ENCODE measurements at regions not wholly inside any gene's neighbourhood (a gene's known extent, or its start where the extent isn't known, plus 50 kb on each side); places are given as distances from the start of the nearest gene placed in this dataset.

DNA sequence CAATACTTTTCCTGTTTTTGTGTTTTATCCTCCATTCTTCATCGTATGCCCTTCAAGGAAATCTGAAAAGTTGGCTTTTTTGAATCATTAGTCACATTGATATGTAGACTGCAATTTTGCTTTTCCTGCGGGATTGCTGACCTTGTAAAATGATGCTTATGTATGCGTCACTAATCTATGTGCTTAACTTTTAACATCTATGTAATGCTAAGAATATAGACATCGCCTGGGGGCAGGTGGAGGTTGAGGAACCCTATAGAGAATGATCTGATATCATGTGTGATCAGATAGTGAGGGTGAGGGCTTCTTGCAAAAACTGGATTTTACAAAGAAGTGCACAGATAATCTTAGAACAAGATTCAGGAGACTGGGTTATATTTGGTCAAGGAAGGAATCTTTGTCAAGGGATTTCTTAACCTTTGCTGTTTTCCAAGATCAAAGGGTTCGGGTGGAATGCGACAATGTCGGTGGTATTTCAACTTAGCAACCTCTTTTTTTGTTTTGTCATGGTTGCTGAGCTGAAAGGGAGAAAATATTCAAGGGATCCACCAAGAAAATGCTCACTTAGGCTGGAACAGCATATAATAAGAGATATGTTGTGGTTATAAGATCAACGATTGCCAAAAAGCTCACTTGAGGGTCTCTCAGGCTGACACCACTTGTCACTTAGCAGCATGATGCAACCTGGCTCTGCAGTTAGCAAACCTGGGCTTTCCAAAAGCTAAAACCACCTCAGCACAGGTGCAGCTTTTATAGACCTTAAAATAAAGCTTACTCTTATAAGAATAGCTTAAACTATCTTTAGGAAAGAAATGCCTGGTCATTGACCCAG, 70.6 kb upstream of the PUDP start:
- Histone ChIP-seq H3K4me3 (no peak overlapping the region), H3K4me1 (replicated peaks) (no peaks in the 10 kb centered on the region), H3K27ac (no peak overlapping the region), H3K36me3 (no peaks in the 10 kb centered on the region), H3K9me3 (no peaks in the 10 kb centered on the region), H3K27me3 (replicated peaks; ENCODE audit: insufficient read depth) (no peaks in the 10 kb centered on the region)
- WGBS = 66% methylated on average over 8 of the region's 8 CpGs
- intact Hi-C loops (cut with DNase I) = no loop called here
- DNase-seq (ENCODE audit: low spot score) = no peak
- TF ChIP-seq POLR2A (IDR thresholded peaks at IDR 0.05) (no peak), POLR2AphosphoS5 (IDR thresholded peaks at IDR 0.05) (no peak)
- TF ChIP-seq, protein P1, sequence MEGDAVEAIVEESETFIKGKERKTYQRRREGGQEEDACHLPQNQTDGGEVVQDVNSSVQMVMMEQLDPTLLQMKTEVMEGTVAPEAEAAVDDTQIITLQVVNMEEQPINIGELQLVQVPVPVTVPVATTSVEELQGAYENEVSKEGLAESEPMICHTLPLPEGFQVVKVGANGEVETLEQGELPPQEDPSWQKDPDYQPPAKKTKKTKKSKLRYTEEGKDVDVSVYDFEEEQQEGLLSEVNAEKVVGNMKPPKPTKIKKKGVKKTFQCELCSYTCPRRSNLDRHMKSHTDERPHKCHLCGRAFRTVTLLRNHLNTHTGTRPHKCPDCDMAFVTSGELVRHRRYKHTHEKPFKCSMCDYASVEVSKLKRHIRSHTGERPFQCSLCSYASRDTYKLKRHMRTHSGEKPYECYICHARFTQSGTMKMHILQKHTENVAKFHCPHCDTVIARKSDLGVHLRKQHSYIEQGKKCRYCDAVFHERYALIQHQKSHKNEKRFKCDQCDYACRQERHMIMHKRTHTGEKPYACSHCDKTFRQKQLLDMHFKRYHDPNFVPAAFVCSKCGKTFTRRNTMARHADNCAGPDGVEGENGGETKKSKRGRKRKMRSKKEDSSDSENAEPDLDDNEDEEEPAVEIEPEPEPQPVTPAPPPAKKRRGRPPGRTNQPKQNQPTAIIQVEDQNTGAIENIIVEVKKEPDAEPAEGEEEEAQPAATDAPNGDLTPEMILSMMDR (IDR thresholded peaks at IDR 0.05) = no peak

DNA sequence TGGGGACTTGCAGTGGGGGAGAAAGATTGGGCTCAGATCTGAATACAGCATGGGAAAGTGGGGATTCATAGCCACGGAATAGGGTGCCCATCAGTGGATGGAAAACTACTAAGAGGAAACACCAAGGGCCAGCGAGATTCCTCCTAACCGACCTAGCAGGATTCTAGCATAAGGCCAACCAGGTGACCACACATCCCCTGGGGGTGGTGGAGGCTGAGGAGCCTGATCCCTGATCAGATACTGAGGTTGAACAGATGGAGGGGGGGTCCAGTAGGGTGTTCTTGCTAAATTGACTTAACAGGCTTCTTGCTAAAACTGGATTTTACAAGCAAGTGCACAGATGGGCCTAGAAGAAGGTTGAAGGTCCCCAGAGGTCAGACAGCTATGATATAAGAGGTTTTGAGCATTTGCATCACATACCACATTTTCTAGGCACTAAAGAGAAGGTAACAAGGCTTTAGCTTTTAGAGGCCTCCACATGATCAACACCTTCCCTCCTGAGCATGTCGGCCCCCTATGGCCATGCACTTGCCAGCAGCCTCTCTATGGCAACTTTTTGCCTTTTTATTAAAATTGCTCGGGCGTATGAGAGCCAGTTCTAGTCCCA, 69.1 kb upstream of the PUDP start:
- 95% methylated on average over 6 of the region's 6 CpGs for WGBS
- no peak for DNase-seq (ENCODE audit: low spot score)
- no peaks in the 10 kb centered on the region for H3K9me3 ChIP-seq
- TF ChIP-seq POLR2A (IDR thresholded peaks at IDR 0.05) (no peak), POLR2AphosphoS5 (IDR thresholded peaks at IDR 0.05) (no peak)
- TF ChIP-seq, protein P1 (IDR thresholded peaks at IDR 0.05) = no peak
- no peak overlapping the region for H3K27ac ChIP-seq
- no peaks in the 10 kb centered on the region for H3K36me3 ChIP-seq
- H3K27me3 ChIP-seq (replicated peaks; ENCODE audit: insufficient read depth) = no peaks in the 10 kb centered on the region
- H3K4me3 ChIP-seq = no peak overlapping the region
- intact Hi-C loops (cut with DNase I) = no loop called here
- H3K4me1 ChIP-seq (replicated peaks) = no peaks in the 10 kb centered on the region

DNA sequence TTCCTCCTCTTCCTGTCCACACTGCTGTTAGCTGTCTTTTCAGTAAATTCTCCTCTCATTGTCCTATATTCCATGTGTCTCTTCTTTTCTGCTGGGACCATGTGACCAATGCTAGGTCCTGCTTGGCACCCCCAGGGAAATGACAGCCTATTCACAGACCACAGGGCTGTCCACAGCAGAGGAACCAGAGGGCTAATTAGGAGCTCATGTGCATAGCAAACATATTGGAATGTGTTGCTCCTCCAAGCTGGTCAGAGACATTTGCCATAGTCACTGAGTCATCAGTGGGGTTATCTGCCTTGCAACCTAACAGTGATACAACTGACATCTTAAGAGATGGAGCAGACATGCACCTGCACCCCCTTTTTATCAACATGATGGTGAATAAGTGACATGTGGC, 67.9 kb upstream of the PUDP start:
- Histone ChIP-seq H3K27ac (no peak overlapping the region), H3K36me3 (no peaks in the 10 kb centered on the region), H3K9me3 (no peaks in the 10 kb centered on the region), H3K27me3 (replicated peaks; ENCODE audit: insufficient read depth) (no peaks in the 10 kb centered on the region), H3K4me1 (replicated peaks) (no peaks in the 10 kb centered on the region), H3K4me3 (no peak overlapping the region)
- TF ChIP-seq, protein P1 (IDR thresholded peaks at IDR 0.05) = no peak
- no peak for TF ChIP-seq POLR2A (IDR thresholded peaks at IDR 0.05)
- TF ChIP-seq POLR2AphosphoS5 (IDR thresholded peaks at IDR 0.05) = no peak
- no peak for DNase-seq (ENCODE audit: low spot score)
- intact Hi-C loops (cut with DNase I) = no loop called here

DNA sequence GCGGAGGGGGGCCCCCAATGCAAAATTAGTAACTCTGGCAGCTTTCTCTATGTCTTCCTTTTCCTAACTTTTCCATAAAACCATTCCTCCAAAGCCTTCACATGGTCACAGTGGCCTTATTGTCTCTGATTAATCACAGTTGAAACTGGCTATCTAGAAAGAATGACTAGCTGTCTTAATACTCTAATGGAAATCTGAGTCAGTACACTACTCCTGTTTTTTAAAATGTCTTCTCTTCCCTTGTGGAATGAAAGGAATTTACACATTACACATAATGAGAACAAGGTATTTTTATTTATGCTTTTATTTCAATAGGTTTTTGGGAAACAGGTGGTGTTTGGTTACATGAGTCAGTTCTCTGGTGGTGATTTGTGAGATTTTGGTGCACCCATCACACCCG, 66.3 kb upstream of the PUDP start:
- Histone ChIP-seq H3K9me3 (no peaks in the 10 kb centered on the region), H3K4me1 (replicated peaks) (no peaks in the 10 kb centered on the region), H3K27ac (no peak overlapping the region), H3K4me3 (no peak overlapping the region), H3K36me3 (no peaks in the 10 kb centered on the region), H3K27me3 (replicated peaks; ENCODE audit: insufficient read depth) (no peaks in the 10 kb centered on the region)
- intact Hi-C loops (cut with DNase I) = no loop called here
- TF ChIP-seq, protein P1 (IDR thresholded peaks at IDR 0.05) = no peak
- no peak for TF ChIP-seq POLR2AphosphoS5 (IDR thresholded peaks at IDR 0.05)
- DNase-seq (ENCODE audit: low spot score) = no peak
- WGBS = 70% methylated on average over 2 of the region's 2 CpGs

Data from prostate gland (tissue), 2 donors.